ENCODE measurements at regions not wholly inside any gene's neighbourhood (a gene's known extent, or its start where the extent isn't known, plus 50 kb on each side); places are given as distances from the start of the nearest gene placed in this dataset.

GRCh38 chr5:44907396-44907795, 98.6 kb downstream of the MRPS30 start:
- Histone ChIP-seq H3K27ac (ENCODE audit: insufficient read depth, low read length) (no peak overlapping the region), H2AFZ (ENCODE audit: low read length) (no peak overlapping the region), H3K9ac (ENCODE audit: insufficient read depth, low read length) (no peak overlapping the region), H3K4me3 (replicated peaks in 1 of 4; ENCODE audit: control extremely low read depth in 1 of 4, insufficient read depth in 1 of 4, low read depth in 3 of 4, low read length in 4 of 4) (no peak overlapping the region), H3K9me3 (ENCODE audit: control insufficient read depth, insufficient read depth, low read depth, low read length) (no peaks in the 10 kb centered on the region), H4K20me1 (ENCODE audit: control insufficient read depth, extremely low read depth, insufficient read depth, low read length) (no peaks in the 10 kb centered on the region), H3K36me3 (ENCODE audit: control insufficient read depth, insufficient read depth, low read length) (no peaks in the 10 kb centered on the region), H3K79me2 (ENCODE audit: control insufficient read depth, insufficient read depth, low read length) (no peaks in the 10 kb centered on the region), H3K4me2 (ENCODE audit: extremely low read depth, insufficient read depth, low read length) (no peak overlapping the region), H3K4me1 (ENCODE audit: control insufficient read depth, extremely low read depth, insufficient read depth, low read length) (no peaks in the 10 kb centered on the region), H3K27me3 (ENCODE audit: control insufficient read depth, insufficient read depth, low read length) (no peaks in the 10 kb centered on the region)
- no peak for DNase-seq (ENCODE audit: low read depth in 2 of 2)
- no peak for TF ChIP-seq EZH2 (IDR thresholded peaks at IDR 0.05; ENCODE audit: low read length, missing control alignments)
- no peak for TF ChIP-seq CTCF (conservative IDR thresholded peaks at IDR 0.05 in 1 of 2, IDR thresholded peaks at IDR 0.05 in 1 of 2; ENCODE audit: low read depth in 1 of 2, low read length in 2 of 2)

GRCh38 chr5:44909004-44909403, 100.3 kb downstream of the MRPS30 start:
- no peak for TF ChIP-seq CTCF (conservative IDR thresholded peaks at IDR 0.05 in 1 of 2, IDR thresholded peaks at IDR 0.05 in 1 of 2; ENCODE audit: low read depth in 1 of 2, low read length in 2 of 2)
- TF ChIP-seq EZH2 (IDR thresholded peaks at IDR 0.05; ENCODE audit: low read length, missing control alignments): no peak
- H3K4me1 ChIP-seq (ENCODE audit: control insufficient read depth, extremely low read depth, insufficient read depth, low read length): no peaks in the 10 kb centered on the region
- no peaks in the 10 kb centered on the region for H4K20me1 ChIP-seq (ENCODE audit: control insufficient read depth, extremely low read depth, insufficient read depth, low read length)
- H3K9ac ChIP-seq (ENCODE audit: insufficient read depth, low read length): no peak overlapping the region
- H3K79me2 ChIP-seq (ENCODE audit: control insufficient read depth, insufficient read depth, low read length): no peaks in the 10 kb centered on the region
- H3K27ac ChIP-seq (ENCODE audit: insufficient read depth, low read length): no peak overlapping the region
- H3K36me3 ChIP-seq (ENCODE audit: control insufficient read depth, insufficient read depth, low read length): no peaks in the 10 kb centered on the region
- H3K27me3 ChIP-seq (ENCODE audit: control insufficient read depth, insufficient read depth, low read length): no peaks in the 10 kb centered on the region
- H3K4me3 ChIP-seq (replicated peaks in 1 of 4; ENCODE audit: control extremely low read depth in 1 of 4, insufficient read depth in 1 of 4, low read depth in 3 of 4, low read length in 4 of 4): no peak overlapping the region
- no peak overlapping the region for H2AFZ ChIP-seq (ENCODE audit: low read length)
- peak in 1 of 2 donors; percentile 10 for DNase-seq (ENCODE audit: low read depth in 2 of 2)
- no peak overlapping the region for H3K4me2 ChIP-seq (ENCODE audit: extremely low read depth, insufficient read depth, low read length)
- no peaks in the 10 kb centered on the region for H3K9me3 ChIP-seq (ENCODE audit: control insufficient read depth, insufficient read depth, low read depth, low read length)

- no peaks in the 10 kb centered on the region for H3K36me3 ChIP-seq (ENCODE audit: control insufficient read depth, insufficient read depth, low read length)
- no peak overlapping the region for H3K9ac ChIP-seq (ENCODE audit: insufficient read depth, low read length)
- H3K27me3 ChIP-seq (ENCODE audit: control insufficient read depth, insufficient read depth, low read length): no peaks in the 10 kb centered on the region
- H2AFZ ChIP-seq (ENCODE audit: low read length): no peak overlapping the region
- H3K4me3 ChIP-seq (replicated peaks in 1 of 4; ENCODE audit: control extremely low read depth in 1 of 4, insufficient read depth in 1 of 4, low read depth in 3 of 4, low read length in 4 of 4): no peak overlapping the region
- DNase-seq (ENCODE audit: low read depth in 2 of 2): no peak
- no peaks in the 10 kb centered on the region for H3K9me3 ChIP-seq (ENCODE audit: control insufficient read depth, insufficient read depth, low read depth, low read length)
- no peak overlapping the region for H3K4me2 ChIP-seq (ENCODE audit: extremely low read depth, insufficient read depth, low read length)
- no peaks in the 10 kb centered on the region for H4K20me1 ChIP-seq (ENCODE audit: control insufficient read depth, extremely low read depth, insufficient read depth, low read length)
- no peaks in the 10 kb centered on the region for H3K79me2 ChIP-seq (ENCODE audit: control insufficient read depth, insufficient read depth, low read length)
- no peak overlapping the region for H3K27ac ChIP-seq (ENCODE audit: insufficient read depth, low read length)
- H3K4me1 ChIP-seq (ENCODE audit: control insufficient read depth, extremely low read depth, insufficient read depth, low read length): no peaks in the 10 kb centered on the region
- TF ChIP-seq EZH2 (IDR thresholded peaks at IDR 0.05; ENCODE audit: low read length, missing control alignments): no peak
- no peak for TF ChIP-seq CTCF (conservative IDR thresholded peaks at IDR 0.05 in 1 of 2, IDR thresholded peaks at IDR 0.05 in 1 of 2; ENCODE audit: low read depth in 1 of 2, low read length in 2 of 2)
Observed at GRCh38 chr5:44911501-44911900, 102.8 kb downstream of the MRPS30 start.
